GM23338 (cell line): ENCODE measurements at regions not wholly inside any gene's neighbourhood (a gene's known extent, or its start where the extent isn't known, plus 50 kb on each side); places are given as distances from the start of the nearest gene placed in this dataset.

Experiments used
- ATAC-seq: fragments of 200-7000 bp; cut with Tn5 transposase; 3 replicates; pipeline ENCODE4 v1.9.1; 2020
- DNase-seq: peaks from one replicate; pipeline ENCODE4 v3.0.0-alpha.2; 2015; ENCODE audit warnings: low spot score
- H2AFZ ChIP-seq: fragments of 200-600 bp; sonication (generic); 2 replicates; pipeline ENCODE4 v1.8.0; 2016; ENCODE audit warnings: antibody characterized with exemption, mild to moderate bottlenecking, moderate library complexity
- H3F3A ChIP-seq: fragments of 200-600 bp; sonication (generic); replicated peaks from 2 replicates; pipeline ENCODE4 v1.8.0; 2017; ENCODE audit warnings: antibody characterized with exemption, mixed run types, low read depth
- H3K27ac ChIP-seq: fragments of 200-600 bp; sonication (generic); 2 replicates; pipeline ENCODE4 v1.6.1; 2016; ENCODE audit warnings: low read depth
- H3K27me3 ChIP-seq: fragments of 200-600 bp; sonication (generic); 2 replicates; pipeline ENCODE4 v1.8.0; 2016; ENCODE audit warnings: mild to moderate bottlenecking, mixed run types, moderate library complexity; ENCODE audit not compliant: insufficient read depth
- H3K36me3 ChIP-seq: fragments of 200-600 bp; sonication (generic); 2 replicates; pipeline ENCODE4 v1.8.0; 2016; ENCODE audit warnings: mild to moderate bottlenecking; ENCODE audit not compliant: insufficient read depth
- H3K4me1 ChIP-seq: fragments of 200-600 bp; sonication (generic); 2 replicates; pipeline ENCODE4 v1.8.0; 2016; ENCODE audit warnings: mild to moderate bottlenecking, moderate library complexity; ENCODE audit not compliant: insufficient read depth
- H3K4me2 ChIP-seq: fragments of 200-600 bp; sonication (generic); 2 replicates; pipeline ENCODE4 v1.7.1; 2017; ENCODE audit warnings: mixed run types
- H3K4me3 ChIP-seq: fragments of 200-600 bp; sonication (generic); 2 replicates; pipeline ENCODE4 v1.6.1; 2016; ENCODE audit warnings: mixed run types
- H3K79me2 ChIP-seq: fragments of 200-600 bp; sonication (generic); replicated peaks from 2 replicates; pipeline ENCODE4 v1.8.0; 2017; ENCODE audit warnings: mild to moderate bottlenecking; ENCODE audit not compliant: insufficient read depth
- H3K9me2 ChIP-seq: fragments of 200-600 bp; sonication (generic); 2 replicates; pipeline ENCODE4 v1.8.0; 2017; ENCODE audit not compliant: insufficient read depth
- H4K20me1 ChIP-seq: fragments of 200-600 bp; sonication (generic); replicated peaks from 2 replicates; pipeline ENCODE4 v1.8.0; 2017; ENCODE audit warnings: mild to moderate bottlenecking; ENCODE audit not compliant: insufficient read depth
- H3K27ac Mint-ChIP-seq: 2 replicates; pipeline ENCODE4 v1.8.0; 2020; ENCODE audit warnings: inconsistent platforms, mild to moderate bottlenecking, moderate library complexity, mixed read lengths
- H3K27me3 Mint-ChIP-seq: 3 replicates; pipeline ENCODE4 v1.8.0; 2022; ENCODE audit warnings: low read depth, mild to moderate bottlenecking, moderate library complexity, mixed read lengths, inconsistent platforms; ENCODE audit not compliant: insufficient read depth, poor library complexity
- H3K36me3 Mint-ChIP-seq: 3 replicates; pipeline ENCODE4 v1.8.0; 2021; ENCODE audit warnings: low read depth, mild to moderate bottlenecking, inconsistent platforms, moderate library complexity, mixed read lengths
- H3K4me1 Mint-ChIP-seq: 3 replicates; pipeline ENCODE4 v1.8.0; 2020; ENCODE audit warnings: mild to moderate bottlenecking, inconsistent platforms, mixed read lengths
- H3K4me3 Mint-ChIP-seq: 3 replicates; pipeline ENCODE4 v1.8.0; 2021; ENCODE audit warnings: moderate library complexity, mild to moderate bottlenecking, inconsistent platforms, mixed read lengths
- H3K9me3 Mint-ChIP-seq: 3 replicates; pipeline ENCODE4 v1.8.0; 2020; ENCODE audit warnings: moderate library complexity, mild to moderate bottlenecking, inconsistent platforms, mixed read lengths
- CREB1 ChIP-seq: fragments of 250-450 bp; sonication (Bioruptor Pico); IDR thresholded peaks from 2 replicates; pipeline ENCODE4 v1.5.0; 2020; ENCODE audit warnings: low read depth, mild to moderate bottlenecking, moderate library complexity
- CTCF ChIP-seq, 2 experiments: fragments of 200-600 bp in 1 of 2; sonication (generic) in 1 of 2; conservative IDR thresholded peaks; 2 replicates each; pipeline versions ENCODE4 v1.5.1 to v1.6.1; 2016 to 2017; ENCODE audit warnings: antibody characterized with exemption in 2 of 2, low read depth in 2 of 2, mild to moderate bottlenecking in 2 of 2, moderate library complexity in 1 of 2
- EZH2phosphoT487 ChIP-seq: fragments of 200-600 bp; sonication (generic); IDR thresholded peaks from one replicate; pipeline ENCODE4 v1.8.1; 2018; ENCODE audit warnings: antibody characterized with exemption; ENCODE audit not compliant: unreplicated experiment
- REST ChIP-seq: IDR thresholded peaks from one replicate; pipeline ENCODE4 v1.6.1; 2018; ENCODE audit warnings: antibody characterized with exemption; ENCODE audit not compliant: unreplicated experiment
- ZNF462 ChIP-seq: fragments of 250-450 bp; sonication (Bioruptor Pico); IDR thresholded peaks from 2 replicates; pipeline ENCODE4 v1.5.0; 2020; ENCODE audit warnings: mild to moderate bottlenecking, moderate library complexity

DNA sequence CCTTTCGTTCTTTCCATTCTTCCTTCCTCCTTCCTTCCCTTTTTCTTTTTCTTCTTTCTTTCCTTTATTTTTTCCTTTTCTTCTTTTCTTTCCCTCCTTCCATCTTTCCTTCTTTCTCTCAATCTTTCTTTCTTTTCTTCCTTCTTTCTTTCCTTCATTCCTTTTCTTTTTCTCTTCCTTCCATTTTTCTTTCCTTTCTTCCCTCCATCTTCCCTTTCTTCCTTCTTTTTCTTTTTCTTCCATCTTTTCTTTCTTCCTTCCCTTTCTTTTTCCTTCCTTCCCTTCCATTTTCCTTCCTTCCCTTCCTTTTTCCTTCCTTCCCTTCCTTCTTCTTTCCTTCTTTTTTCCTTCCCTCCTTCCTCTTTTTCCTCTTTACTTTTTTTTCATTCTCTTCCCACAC lies 568.7 kb downstream of the GALR1 start (continued):
- no peak for TF ChIP-seq EZH2phosphoT487
- TF ChIP-seq CTCF (conservative IDR thresholded peaks at IDR 0.05; ENCODE audit: low read depth in 2 of 2): no peak
- TF ChIP-seq REST: no peak

DNA sequence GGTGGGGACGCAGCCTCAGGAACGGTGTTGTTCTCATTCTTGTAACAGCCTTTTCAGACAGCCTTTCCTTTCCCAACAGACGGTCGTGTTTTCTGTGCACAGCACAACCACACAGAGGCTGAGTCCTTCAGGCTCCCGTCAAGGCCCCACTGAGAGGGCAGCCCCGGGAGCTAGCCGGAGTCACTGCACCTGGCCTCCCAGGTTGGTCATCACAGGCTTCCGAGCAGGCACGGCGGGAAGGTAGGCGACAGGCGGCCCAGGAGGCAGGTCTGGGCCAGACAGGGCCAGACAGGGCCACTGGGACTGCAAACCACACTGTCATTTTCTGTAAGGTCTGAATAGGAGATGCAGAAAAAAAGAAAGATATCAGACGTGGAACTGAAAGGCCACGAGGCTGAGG lies 570.8 kb downstream of the GALR1 start:
- ATAC-seq (no peak), DNase-seq (no peak)
- Mint-ChIP-seq H3K9me3 (peaks cover 94% of the 10 kb centered on the region), H3K4me3 (no peak overlapping the region), H3K4me1 (no peaks in the 10 kb centered on the region), H3K27me3 (peaks cover 1% of the 10 kb centered on the region), H3K27ac (no peak overlapping the region), H3K36me3 (peaks cover 14% of the 10 kb centered on the region)
- H3K27me3 ChIP-seq: no peaks in the 10 kb centered on the region
- H3K9me2 ChIP-seq: no peaks in the 10 kb centered on the region
- H3K4me3 ChIP-seq: no peak overlapping the region
- H3F3A ChIP-seq: no peaks in the 10 kb centered on the region
- no peaks in the 10 kb centered on the region for H3K4me1 ChIP-seq
- H3K27ac ChIP-seq: no peak overlapping the region
- no peaks in the 10 kb centered on the region for H3K79me2 ChIP-seq
- H3K4me2 ChIP-seq: no peak overlapping the region
- no peaks in the 10 kb centered on the region for H4K20me1 ChIP-seq
- no peaks in the 10 kb centered on the region for H3K36me3 ChIP-seq
- no peak overlapping the region for H2AFZ ChIP-seq
- TF ChIP-seq ZNF462 (CRISPR knock-in tag) (no peak), CREB1 (no peak)
